ENCODE measurements at regions not wholly inside any gene's neighbourhood (a gene's known extent, or its start where the extent isn't known, plus 50 kb on each side); places are given as distances from the start of the nearest gene placed in this dataset.

DNA sequence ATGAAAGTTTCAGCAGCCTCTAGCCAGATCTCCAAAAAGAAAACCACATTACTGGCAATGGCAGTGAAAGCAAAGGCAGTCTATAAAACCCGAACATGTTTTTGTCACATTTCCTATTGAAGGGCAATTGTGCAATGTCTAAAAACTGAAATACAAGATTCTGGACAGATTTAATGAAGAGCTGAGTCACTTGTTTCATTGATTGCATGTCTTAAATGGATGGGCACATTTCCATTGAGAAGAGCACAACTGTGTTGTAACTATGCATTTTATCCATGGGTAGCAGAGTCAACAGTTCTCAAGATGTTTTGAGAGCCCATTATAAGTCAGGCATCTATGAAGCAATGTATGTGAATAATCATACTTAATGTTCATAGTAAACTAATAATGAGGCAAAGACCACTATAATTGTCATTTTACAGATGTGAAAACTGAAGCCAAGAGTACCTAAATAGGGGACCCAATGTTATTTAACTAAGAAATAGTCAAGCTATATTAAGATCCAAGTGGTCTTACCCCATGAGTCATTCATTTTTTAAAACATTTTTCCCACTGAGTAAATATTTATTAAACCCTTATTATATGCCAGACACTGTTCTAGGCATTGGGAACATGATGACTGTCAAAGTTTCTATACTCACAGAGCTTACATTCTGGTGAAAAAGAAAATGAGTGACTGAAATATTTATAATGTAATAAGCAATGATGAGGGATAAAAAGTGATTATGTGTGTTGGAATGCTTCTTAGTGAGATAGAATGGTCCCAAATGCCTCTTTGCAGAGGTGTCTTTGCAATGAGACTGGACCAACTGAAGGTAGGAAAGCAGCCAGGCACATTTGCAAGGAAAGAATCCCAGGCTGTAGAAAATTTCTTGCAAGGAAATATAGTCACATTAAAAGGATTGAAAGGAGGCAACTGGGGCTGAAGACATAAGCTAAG lies 818.9 kb upstream of the ACVR2A start:
- RAD21 ChIA-PET (ENCODE audit: low non-redundant PET in 1 of 2, low total read pairs in 2 of 2, uncharacterized antibody in 2 of 2, unreplicated experiment in 2 of 2) = no interaction called here
- CTCF ChIA-PET = no interaction called here
- Histone ChIP-seq H3K9me3 (ENCODE audit: control insufficient read depth in 1 of 2, insufficient read depth in 1 of 2, low read depth in 1 of 2, low read length in 2 of 2) (no peaks in the 10 kb centered on the region), H3K9me2 (ENCODE audit: insufficient read depth) (no peaks in the 10 kb centered on the region), H3K4me1 (ENCODE audit: control insufficient read depth in 1 of 2, insufficient read depth in 2 of 2, low read length in 2 of 2) (peaks cover 2 to 3% of the 10 kb centered on the region in 2 experiments; a peak in 3 of 4 replicates), H3K4me3 (replicated peaks in 1 of 2; ENCODE audit: low read depth in 1 of 2, low read length in 2 of 2) (no peak overlapping the region), H3K36me3 (ENCODE audit: control insufficient read depth in 1 of 2, insufficient read depth in 2 of 2, low read length in 2 of 2) (no peaks in the 10 kb centered on the region), H2AFZ (ENCODE audit: low read depth, low read length, poor library complexity, severe bottlenecking) (no peak overlapping the region), H3K27me3 (ENCODE audit: insufficient read depth, low read length) (no peaks in the 10 kb centered on the region), H3K9ac (ENCODE audit: low read length) (no peak overlapping the region), H3K79me2 (ENCODE audit: insufficient read depth, low read length) (no peaks in the 10 kb centered on the region), H3K27ac (ENCODE audit: low read depth, low read length) (no peak overlapping the region), H4K20me1 (ENCODE audit: insufficient read depth) (no peaks in the 10 kb centered on the region; the same call in 1 of the 2 replicates), H3K4me2 (ENCODE audit: low read length) (no peak overlapping the region)
- BruUV-seq (replicated peaks) = no TSS peak
- intact Hi-C loops (cut with micrococcal nuclease) = no loop called here
- DNase-seq (ENCODE audit: low read depth, low spot score) = no peak
- no peak for TF ChIP-seq ZBTB33 (IDR thresholded peaks at IDR 0.05; ENCODE audit: extremely low read depth, insufficient replicate concordance, low read length)
- no peak for TF ChIP-seq SIN3A (IDR thresholded peaks at IDR 0.05; ENCODE audit: low read depth)
- no peak for TF ChIP-seq REST (IDR thresholded peaks at IDR 0.05; ENCODE audit: low read depth)
- TF ChIP-seq CTCF (IDR thresholded peaks at IDR 0.05 in 2 of 3, conservative IDR thresholded peaks at IDR 0.05 in 1 of 3; ENCODE audit: borderline replicate concordance in 1 of 3, insufficient read depth in 1 of 3, low read depth in 2 of 3, low read length in 2 of 3) = no peak
- no peak for ATAC-seq
- POLR2A ChIA-PET = no interaction called here
